Lung (tissue), 11 donors: ENCODE measurements at regions not wholly inside any gene's neighbourhood (a gene's known extent, or its start where the extent isn't known, plus 50 kb on each side); places are given as distances from the start of the nearest gene placed in this dataset.

ENCODE experiments used
- ATAC-seq: fragments of 200-7000 bp; cut with Tn5 transposase; one replicate; pipeline ENCODE4 v1.9.1; 2020; ENCODE audit warnings: moderate number of reproducible peaks; ENCODE audit not compliant: insufficient read depth, low FRiP score
- DNase-seq, 3 donors: peaks; one replicate each; pipeline ENCODE4 v3.0.0-alpha.2; 2013 to 2017
- H3K27ac ChIP-seq, 2 donors: one replicate each; pipeline ENCODE4 v1.5.1; 2013; ENCODE audit warnings: mild to moderate bottlenecking in 2 of 2, moderate library complexity in 2 of 2, control low read depth in 1 of 2, inconsistent platforms in 1 of 2, low read depth in 1 of 2, low read length in 1 of 2
- H3K27me3 ChIP-seq, 3 donors: one replicate each; pipeline ENCODE4 v1.5.1; 2013; ENCODE audit warnings: low read length in 2 of 3; ENCODE audit not compliant: control insufficient read depth in 3 of 3, insufficient read depth in 3 of 3
- H3K36me3 ChIP-seq, 4 donors: one replicate each; pipeline ENCODE4 v1.5.1; 2013; ENCODE audit warnings: low read length in 4 of 4, mild to moderate bottlenecking in 1 of 4, moderate library complexity in 1 of 4; ENCODE audit not compliant: control insufficient read depth in 4 of 4, insufficient read depth in 4 of 4
- H3K4me1 ChIP-seq, 5 donors: one replicate each; pipeline ENCODE4 v1.5.1; 2013; ENCODE audit warnings: low read length in 5 of 5, mild to moderate bottlenecking in 2 of 5, moderate library complexity in 1 of 5; ENCODE audit not compliant: control insufficient read depth in 5 of 5, insufficient read depth in 5 of 5
- H3K4me3 ChIP-seq: one replicate; pipeline ENCODE4 v1.5.1; 2013; ENCODE audit warnings: mild to moderate bottlenecking, control low read depth, moderate library complexity
- H3K9ac ChIP-seq, 2 donors: one replicate each; pipeline ENCODE4 v1.5.1; 2013; ENCODE audit warnings: low read length in 2 of 2, control low read depth in 1 of 2; ENCODE audit not compliant: insufficient read depth in 1 of 2
- H3K9me3 ChIP-seq, 4 donors: one replicate each; pipeline ENCODE4 v1.5.1; 2013; ENCODE audit warnings: low read length in 3 of 4, mild to moderate bottlenecking in 1 of 4, moderate library complexity in 1 of 4; ENCODE audit not compliant: control insufficient read depth in 4 of 4, insufficient read depth in 3 of 4
- WGBS, 2 donors: extraction: QIAGEN DNeasy Blood & Tissue Kit; methylation state at CpG; one replicate each; pipeline ENCODE4 v1.1.7; 2013; 5-methylcytosine and 5-hydroxymethylcytosine counted together
- TF ChIP-seq, protein P1 (sequence below): IDR thresholded peaks from 2 replicates; pipeline ENCODE4 v1.5.1; 2012; ENCODE audit warnings: mild to moderate bottlenecking; ENCODE audit errors: control extremely low read depth, extremely low read depth
- donor health status: control.
- donor health status: control.
- donor health status: Bipolar disorder and iron deficiency.
- donor health status: healthy.
- donor health status: DM: yes; HTN: yes; CAD: no.

DNA sequence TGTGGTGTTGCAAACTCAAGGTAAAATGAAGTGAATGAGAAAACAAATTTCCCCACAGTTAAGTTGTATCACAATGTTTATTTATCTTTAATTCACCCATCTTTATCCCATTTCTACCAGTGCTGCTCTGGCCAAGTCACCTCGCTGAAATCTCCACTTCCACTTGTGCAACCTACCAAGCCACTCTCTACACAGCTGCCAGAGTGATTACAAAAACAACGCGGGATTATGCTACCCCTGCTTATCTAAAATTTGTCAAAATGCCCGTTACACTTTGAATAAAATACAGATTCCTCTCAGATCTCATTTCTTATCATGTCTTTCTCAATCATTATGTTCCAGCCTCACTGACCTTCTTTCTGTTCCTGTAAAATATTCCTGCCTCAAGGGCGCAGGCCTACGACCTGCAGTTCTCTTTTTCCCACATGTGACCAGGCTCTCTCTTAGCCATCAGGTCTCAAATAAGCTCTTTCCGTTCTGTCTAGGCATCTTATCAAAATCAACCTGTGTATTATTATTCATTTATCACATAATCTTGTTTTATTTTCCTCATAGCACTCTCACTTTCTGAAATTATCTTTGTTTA is 95.6 kb downstream of the NTMT2 start:
- TF ChIP-seq, protein P1, sequence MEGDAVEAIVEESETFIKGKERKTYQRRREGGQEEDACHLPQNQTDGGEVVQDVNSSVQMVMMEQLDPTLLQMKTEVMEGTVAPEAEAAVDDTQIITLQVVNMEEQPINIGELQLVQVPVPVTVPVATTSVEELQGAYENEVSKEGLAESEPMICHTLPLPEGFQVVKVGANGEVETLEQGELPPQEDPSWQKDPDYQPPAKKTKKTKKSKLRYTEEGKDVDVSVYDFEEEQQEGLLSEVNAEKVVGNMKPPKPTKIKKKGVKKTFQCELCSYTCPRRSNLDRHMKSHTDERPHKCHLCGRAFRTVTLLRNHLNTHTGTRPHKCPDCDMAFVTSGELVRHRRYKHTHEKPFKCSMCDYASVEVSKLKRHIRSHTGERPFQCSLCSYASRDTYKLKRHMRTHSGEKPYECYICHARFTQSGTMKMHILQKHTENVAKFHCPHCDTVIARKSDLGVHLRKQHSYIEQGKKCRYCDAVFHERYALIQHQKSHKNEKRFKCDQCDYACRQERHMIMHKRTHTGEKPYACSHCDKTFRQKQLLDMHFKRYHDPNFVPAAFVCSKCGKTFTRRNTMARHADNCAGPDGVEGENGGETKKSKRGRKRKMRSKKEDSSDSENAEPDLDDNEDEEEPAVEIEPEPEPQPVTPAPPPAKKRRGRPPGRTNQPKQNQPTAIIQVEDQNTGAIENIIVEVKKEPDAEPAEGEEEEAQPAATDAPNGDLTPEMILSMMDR = no peak

GRCh38 chr1:170247751-170248521 is 102.2 kb downstream of the NTMT2 start:
- H3K4me3 ChIP-seq = no peak overlapping the region
- no peak overlapping the region for H3K9ac ChIP-seq
- WGBS, 2 donors = 39 to 52% methylated on average over 5 of the region's 5 CpGs

More for the DNA sequence above, 95.6 kb downstream of the NTMT2 start:
- DNase-seq = no peak
- no peaks in the 10 kb centered on the region for H3K27me3 ChIP-seq
- H3K9ac ChIP-seq = no peak overlapping the region
- no peaks in the 10 kb centered on the region for H3K36me3 ChIP-seq
- no peaks in the 10 kb centered on the region for H3K4me1 ChIP-seq
- 74 to 81% methylated on average over 7 of the region's 7 CpGs for WGBS, 2 donors
- ATAC-seq = no peak
- no peak overlapping the region for H3K4me3 ChIP-seq
- no peak overlapping the region for H3K27ac ChIP-seq
- H3K9me3 ChIP-seq = no peaks in the 10 kb centered on the region

DNA sequence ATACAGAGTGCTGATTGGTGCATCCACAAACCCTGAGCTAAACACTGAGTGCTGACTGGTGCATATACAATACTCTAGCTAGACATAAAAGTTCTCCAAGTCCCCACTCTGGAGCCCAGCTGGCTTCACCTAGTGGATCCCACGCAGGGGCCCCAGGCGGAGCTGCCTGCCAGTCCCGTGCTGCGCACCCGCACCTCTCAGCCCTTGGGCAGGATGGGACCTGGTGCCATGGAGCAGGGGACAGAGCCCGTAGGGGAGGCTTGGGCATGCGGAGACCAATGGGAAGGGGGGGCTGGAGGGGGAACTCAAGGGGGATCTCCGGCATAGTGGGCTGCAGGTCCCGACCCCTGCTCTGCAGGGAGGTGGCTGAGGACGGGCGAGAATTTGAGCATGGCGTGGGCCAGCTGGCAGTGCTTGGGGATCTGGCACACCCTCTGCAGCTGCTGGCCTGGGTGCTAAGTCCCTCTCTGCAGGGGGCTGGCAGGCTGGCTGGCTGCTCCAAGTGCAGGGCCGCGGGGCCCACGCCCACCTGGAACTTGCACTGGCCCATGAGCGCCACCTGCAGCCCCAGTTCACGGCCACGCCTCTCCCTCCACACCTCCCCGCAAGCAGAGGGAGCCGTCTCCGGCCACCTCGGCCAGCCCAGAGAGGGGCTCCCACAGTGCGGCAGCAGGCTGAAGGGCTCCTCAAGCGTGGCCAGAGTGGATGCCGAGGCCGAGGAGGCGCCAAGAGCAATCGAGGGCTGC is 104.9 kb downstream of the NTMT2 start:
- DNase-seq (no peak), ATAC-seq (no peak)
- TF ChIP-seq, protein P1 = no peak
- Histone ChIP-seq H3K4me1 (no peaks in the 10 kb centered on the region), H3K36me3 (no peaks in the 10 kb centered on the region), H3K27me3 (no peaks in the 10 kb centered on the region), H3K27ac (no peak overlapping the region), H3K9ac (no peak overlapping the region), H3K4me3 (no peak overlapping the region), H3K9me3 (peaks cover 0 to 4% (median 0%) of the 10 kb centered on the region in 4 donors)
- WGBS, 2 donors = 95 to 96% methylated on average over 28 of the region's 28 CpGs

More at GRCh38 chr1:170247751-170248521, 102.2 kb downstream of the NTMT2 start:
- H3K36me3 ChIP-seq = no peaks in the 10 kb centered on the region
- H3K27ac ChIP-seq = no peak overlapping the region
- no peaks in the 10 kb centered on the region for H3K27me3 ChIP-seq
- ATAC-seq = no peak
- TF ChIP-seq, protein P1 = no peak
- no peaks in the 10 kb centered on the region for H3K4me1 ChIP-seq
- DNase-seq = no peak
- peaks cover 0 to 4% (median 0%) of the 10 kb centered on the region in 4 donors for H3K9me3 ChIP-seq
